Upper lobe of left lung (tissue), 4 donors: ENCODE measurements at regions not wholly inside any gene's neighbourhood (a gene's known extent, or its start where the extent isn't known, plus 50 kb on each side); places are given as distances from the start of the nearest gene placed in this dataset.

Experiments
- CTCF ChIP-seq, 6 experiments: fragments of 450-650 bp in 4 of 6; fragments of 200-600 bp in 2 of 6; sonication (generic) in 2 of 6; IDR thresholded peaks; one replicate each; pipeline ENCODE4 v1.5.1; 2016 to 2019; ENCODE audit warnings: antibody characterized with exemption in 6 of 6
- EP300 ChIP-seq, 4 donors: sonication (generic); formaldehyde crosslinking; IDR thresholded peaks; one replicate each; pipeline ENCODE4 v1.5.1; 2017; ENCODE audit warnings: antibody characterized with exemption in 4 of 4, control low read depth in 2 of 4
- POLR2A ChIP-seq, 4 donors: fragments of 450-650 bp; IDR thresholded peaks; one replicate each; pipeline ENCODE4 v1.5.1; 2016 to 2017; ENCODE audit warnings: antibody characterized with exemption in 4 of 4, mild to moderate bottlenecking in 2 of 4
- POLR2AphosphoS5 ChIP-seq, 2 donors: sonication (generic); formaldehyde crosslinking; IDR thresholded peaks; one replicate each; pipeline ENCODE4 v1.5.1; 2017; ENCODE audit warnings: antibody characterized with exemption in 2 of 2

GRCh38 chr22:48906216-48906835 lies 921.3 kb downstream of the BRD1 start:
- TF ChIP-seq CTCF (IDR thresholded peaks at IDR 0.05) (no peak), EP300 (IDR thresholded peaks at IDR 0.05) (no peak), POLR2A (IDR thresholded peaks at IDR 0.05) (no peak), POLR2AphosphoS5 (IDR thresholded peaks at IDR 0.05) (no peak)
